Erythroblast (primary cell): ENCODE measurements at regions not wholly inside any gene's neighbourhood (a gene's known extent, or its start where the extent isn't known, plus 50 kb on each side); places are given as distances from the start of the nearest gene placed in this dataset.

Experiments used
- GATA1 ChIP-seq: IDR thresholded peaks from 2 replicates; pipeline ENCODE4 v1.6.1; 2011; ENCODE audit warnings: low read depth, mild to moderate bottlenecking, control low read depth, low read length, moderate library complexity
- POLR2A ChIP-seq: IDR thresholded peaks from 2 replicates; pipeline ENCODE4 v1.6.1; 2011; ENCODE audit warnings: mild to moderate bottlenecking, low read length

DNA sequence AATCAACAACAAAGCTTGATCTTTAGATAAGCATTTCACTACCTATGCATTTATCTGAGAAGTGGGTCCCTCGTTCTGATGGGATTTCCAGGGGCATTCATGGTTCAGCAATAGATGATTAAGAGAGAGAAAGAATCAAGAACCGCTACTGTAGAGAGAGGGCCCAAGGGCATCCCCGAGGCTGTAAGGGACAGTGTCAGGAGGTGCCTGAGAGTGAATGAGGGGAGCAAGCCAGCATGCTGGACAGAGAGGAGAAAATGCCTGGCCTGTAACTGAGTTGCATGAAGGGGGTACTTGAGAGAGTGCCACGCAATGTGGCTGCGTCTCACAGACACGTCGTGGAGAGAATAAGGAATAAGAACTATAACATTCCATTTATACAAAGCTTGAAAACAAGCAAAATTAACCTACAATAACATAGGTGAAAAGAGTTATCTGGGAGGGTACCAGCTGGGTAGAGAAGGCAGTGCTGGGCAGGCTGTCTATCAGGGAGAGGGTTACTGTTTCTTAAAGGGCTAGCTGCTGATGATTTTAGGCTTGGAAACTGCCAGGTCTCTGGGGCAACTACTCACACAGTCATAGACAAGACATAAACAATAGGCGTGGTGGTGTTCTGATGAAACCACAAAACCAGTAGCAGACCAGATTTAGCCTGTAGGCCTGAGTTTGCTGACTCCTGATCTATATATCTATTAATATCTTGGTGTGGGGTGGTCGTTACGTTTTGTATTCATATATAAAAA, 374.6 kb upstream of the CFAP20DC start:
- TF ChIP-seq POLR2A (no peak), GATA1 (no peak)
